Activated CD8-positive, alpha-beta memory T cell treated with anti-CD3 and anti-CD28 coated beads, Interleukin-2, amount 10 ng/mL, durations not matched to agents 7 days and 5 days (primary cell): ENCODE measurements at regions not wholly inside any gene's neighbourhood (a gene's known extent, or its start where the extent isn't known, plus 50 kb on each side); places are given as distances from the start of the nearest gene placed in this dataset.
"Not testable (repeated sequence)": the region's sequence is repeated elsewhere in the genome, so short reads cannot be mapped to it uniquely, and the experiment has no call there.

Experiments
- ATAC-seq: fragments of 150-1000 bp; cut with Tn5 transposase; one replicate; pipeline ENCODE4 v1.10.0; 2021; ENCODE audit warnings: moderate library complexity
- CTCF ChIA-PET: fragments of 350-600 bp; sonication (Branson Sonifier 250); formaldehyde crosslinking; loops from one replicate; lab custom pipeline; 2021; ENCODE audit warnings: antibody characterized with exemption; lab: Charles Lee
- DNase-seq: peaks from one replicate; pipeline ENCODE4 v3.0.0-alpha.2; 2020
- H3K27ac Mint-ChIP-seq: one replicate; pipeline ENCODE4 v1.8.0; 2021; ENCODE audit warnings: mild to moderate bottlenecking, mixed read lengths
- H3K27me3 Mint-ChIP-seq: one replicate; pipeline ENCODE4 v1.8.0; 2021; ENCODE audit warnings: mixed read lengths
- H3K36me3 Mint-ChIP-seq: one replicate; pipeline ENCODE4 v1.8.0; 2021; ENCODE audit warnings: mild to moderate bottlenecking, mixed read lengths
- H3K4me1 Mint-ChIP-seq: one replicate; pipeline ENCODE4 v1.8.0; 2021; ENCODE audit warnings: mixed read lengths
- H3K4me3 Mint-ChIP-seq: one replicate; pipeline ENCODE4 v1.8.0; 2021; ENCODE audit warnings: mild to moderate bottlenecking, moderate library complexity, mixed read lengths
- H3K9me3 Mint-ChIP-seq: one replicate; pipeline ENCODE4 v1.8.0; 2022; ENCODE audit warnings: low read depth, mixed read lengths

GRCh38 chr6:82118150-82118562 is 129.4 kb downstream of the IBTK start:
- Mint-ChIP-seq H3K9me3 (no peaks in the 10 kb centered on the region), H3K27ac (no peak overlapping the region)

GRCh38 chr6:82114748-82115147 is 132.8 kb downstream of the IBTK start:
- H3K9me3 Mint-ChIP-seq: no peaks in the 10 kb centered on the region
- H3K4me1 Mint-ChIP-seq: no peaks in the 10 kb centered on the region
- no peak overlapping the region for H3K4me3 Mint-ChIP-seq
- H3K36me3 Mint-ChIP-seq: no peaks in the 10 kb centered on the region
- no peak overlapping the region for H3K27ac Mint-ChIP-seq
- ATAC-seq: no peak
- DNase-seq: no peak
- H3K27me3 Mint-ChIP-seq: no peaks in the 10 kb centered on the region
- CTCF ChIA-PET: no interaction called here

More at GRCh38 chr6:82118150-82118562, 129.4 kb downstream of the IBTK start:
- no peaks in the 10 kb centered on the region for H3K36me3 Mint-ChIP-seq
- ATAC-seq (no peak), DNase-seq (no peak)
- H3K27me3 Mint-ChIP-seq: no peaks in the 10 kb centered on the region
- no peak overlapping the region for H3K4me3 Mint-ChIP-seq
- CTCF ChIA-PET: no interaction called here
- H3K4me1 Mint-ChIP-seq: no peaks in the 10 kb centered on the region

GRCh38 chr6:82113231-82113630 is 134.3 kb downstream of the IBTK start:
- CTCF ChIA-PET: no interaction called here
- no peaks in the 10 kb centered on the region for H3K27me3 Mint-ChIP-seq
- no peak for DNase-seq
- no peaks in the 10 kb centered on the region for H3K4me1 Mint-ChIP-seq
- H3K36me3 Mint-ChIP-seq: no peaks in the 10 kb centered on the region
- no peak for ATAC-seq
- H3K27ac Mint-ChIP-seq: no peak overlapping the region
- H3K9me3 Mint-ChIP-seq: no peaks in the 10 kb centered on the region
- no peak overlapping the region for H3K4me3 Mint-ChIP-seq

- no peak for ATAC-seq
- Mint-ChIP-seq H3K9me3 (no peaks in the 10 kb centered on the region), H3K4me3 (no peak overlapping the region), H3K36me3 (no peaks in the 10 kb centered on the region), H3K27me3 (no peaks in the 10 kb centered on the region), H3K4me1 (no peaks in the 10 kb centered on the region), H3K27ac (no peak overlapping the region)
- CTCF ChIA-PET: no interaction called here
- no peak for DNase-seq
These were observed 135.7 kb downstream of the IBTK start for GRCh38 chr6:82111818-82112217.

- H3K27me3 Mint-ChIP-seq: no peaks in the 10 kb centered on the region
- CTCF ChIA-PET: no interaction called here
- ATAC-seq (no peak), DNase-seq (no peak)
- H3K36me3 Mint-ChIP-seq: no peaks in the 10 kb centered on the region
- H3K27ac Mint-ChIP-seq: no peak overlapping the region
- no peak overlapping the region for H3K4me3 Mint-ChIP-seq
- no peaks in the 10 kb centered on the region for H3K9me3 Mint-ChIP-seq
- H3K4me1 Mint-ChIP-seq: no peaks in the 10 kb centered on the region
These were observed 136.4 kb downstream of the IBTK start for GRCh38 chr6:82111114-82111513.

GRCh38 chr6:82103171-82103570 is 144.4 kb downstream of the IBTK start:
- DNase-seq, CTCF ChIA-PET, H3K27ac Mint-ChIP-seq, H3K4me1 Mint-ChIP-seq, ATAC-seq, H3K36me3 Mint-ChIP-seq, H3K9me3 Mint-ChIP-seq, H3K4me3 Mint-ChIP-seq, H3K27me3 Mint-ChIP-seq: not testable (repeated sequence)

GRCh38 chr6:82101374-82102114 is 146.0 kb downstream of the IBTK start:
- H3K4me1 Mint-ChIP-seq, H3K27me3 Mint-ChIP-seq, ATAC-seq, H3K4me3 Mint-ChIP-seq, CTCF ChIA-PET, H3K9me3 Mint-ChIP-seq, H3K27ac Mint-ChIP-seq, DNase-seq, H3K36me3 Mint-ChIP-seq: not testable (repeated sequence)

- ATAC-seq, H3K4me1 Mint-ChIP-seq, H3K36me3 Mint-ChIP-seq, H3K27me3 Mint-ChIP-seq, H3K4me3 Mint-ChIP-seq, DNase-seq, H3K9me3 Mint-ChIP-seq, CTCF ChIA-PET, H3K27ac Mint-ChIP-seq: not testable (repeated sequence)
These were observed 146.8 kb downstream of the IBTK start for GRCh38 chr6:82100763-82101162.

- H3K4me1 Mint-ChIP-seq: no peaks in the 10 kb centered on the region
- H3K4me3 Mint-ChIP-seq: no peak overlapping the region
- no peaks in the 10 kb centered on the region for H3K36me3 Mint-ChIP-seq
- H3K9me3 Mint-ChIP-seq: peaks cover 2% of the 10 kb centered on the region
- no peak for DNase-seq
- CTCF ChIA-PET: no interaction called here
- H3K27ac Mint-ChIP-seq: no peak overlapping the region
- H3K27me3 Mint-ChIP-seq: no peaks in the 10 kb centered on the region
- no peak for ATAC-seq
These were observed 149.9 kb downstream of the IBTK start for GRCh38 chr6:82097676-82098075.

GRCh38 chr6:82095091-82095490 is 152.5 kb downstream of the IBTK start:
- DNase-seq (no peak), ATAC-seq (no peak)
- Mint-ChIP-seq H3K4me3 (no peak overlapping the region), H3K4me1 (no peaks in the 10 kb centered on the region), H3K27ac (no peak overlapping the region), H3K27me3 (no peaks in the 10 kb centered on the region), H3K36me3 (no peaks in the 10 kb centered on the region), H3K9me3 (peaks cover 2% of the 10 kb centered on the region)
- CTCF ChIA-PET: no interaction called here

GRCh38 chr6:82094166-82094806 is 153.3 kb downstream of the IBTK start:
- CTCF ChIA-PET: no interaction called here
- DNase-seq (no peak), ATAC-seq (no peak)
- Mint-ChIP-seq H3K4me1 (no peaks in the 10 kb centered on the region), H3K27ac (no peak overlapping the region), H3K9me3 (peaks cover 2% of the 10 kb centered on the region), H3K36me3 (no peaks in the 10 kb centered on the region), H3K27me3 (no peaks in the 10 kb centered on the region), H3K4me3 (no peak overlapping the region)

- Mint-ChIP-seq H3K4me3 (no peak overlapping the region), H3K9me3 (no peaks in the 10 kb centered on the region), H3K27ac (no peak overlapping the region), H3K27me3 (no peaks in the 10 kb centered on the region), H3K4me1 (no peaks in the 10 kb centered on the region), H3K36me3 (no peaks in the 10 kb centered on the region)
- DNase-seq (no peak), ATAC-seq (no peak)
- CTCF ChIA-PET: no interaction called here
These were observed 158.4 kb downstream of the IBTK start for GRCh38 chr6:82088978-82089771.

GRCh38 chr6:82086944-82087343 is 160.6 kb downstream of the IBTK start:
- Mint-ChIP-seq H3K27me3 (no peaks in the 10 kb centered on the region), H3K4me1 (no peaks in the 10 kb centered on the region), H3K4me3 (no peak overlapping the region), H3K9me3 (no peaks in the 10 kb centered on the region), H3K27ac (no peak overlapping the region), H3K36me3 (no peaks in the 10 kb centered on the region)
- CTCF ChIA-PET: no interaction called here
- no peak for DNase-seq
- ATAC-seq: no peak

GRCh38 chr6:82085701-82086100 is 161.8 kb downstream of the IBTK start:
- CTCF ChIA-PET: no interaction called here
- Mint-ChIP-seq H3K9me3 (no peaks in the 10 kb centered on the region), H3K27ac (no peak overlapping the region), H3K4me1 (no peaks in the 10 kb centered on the region), H3K4me3 (no peak overlapping the region), H3K27me3 (no peaks in the 10 kb centered on the region), H3K36me3 (no peaks in the 10 kb centered on the region)
- no peak for DNase-seq
- no peak for ATAC-seq
